ENCODE measurements at regions not wholly inside any gene's neighbourhood (a gene's known extent, or its start where the extent isn't known, plus 50 kb on each side); places are given as distances from the start of the nearest gene placed in this dataset.

DNA sequence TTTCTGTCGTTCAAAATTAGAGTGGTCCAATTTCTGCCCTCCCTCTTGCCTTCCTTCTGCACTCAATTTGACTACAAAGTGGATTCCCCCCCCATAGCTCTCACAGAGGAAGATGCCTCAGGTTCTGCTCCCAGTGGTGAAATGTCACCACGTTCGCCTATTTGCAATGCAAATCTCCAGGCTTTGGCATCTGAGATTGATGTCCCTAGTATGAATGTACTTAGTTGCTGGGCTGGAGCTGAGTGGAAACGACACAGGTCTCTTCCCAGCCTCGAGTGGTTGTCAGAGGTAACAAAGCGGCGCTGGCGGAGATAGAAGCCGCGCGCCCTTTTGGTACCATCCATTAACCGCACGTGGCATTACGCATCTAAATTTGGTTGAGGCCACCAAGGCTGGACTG, 860.1 kb downstream of the MCTP2 start:
- no peak overlapping the region for H3K4me3 ChIP-seq (ENCODE audit: low read depth, low read length)
- TF ChIP-seq CTCF (IDR thresholded peaks at IDR 0.05; ENCODE audit: low read depth, low read length) = no peak

DNA sequence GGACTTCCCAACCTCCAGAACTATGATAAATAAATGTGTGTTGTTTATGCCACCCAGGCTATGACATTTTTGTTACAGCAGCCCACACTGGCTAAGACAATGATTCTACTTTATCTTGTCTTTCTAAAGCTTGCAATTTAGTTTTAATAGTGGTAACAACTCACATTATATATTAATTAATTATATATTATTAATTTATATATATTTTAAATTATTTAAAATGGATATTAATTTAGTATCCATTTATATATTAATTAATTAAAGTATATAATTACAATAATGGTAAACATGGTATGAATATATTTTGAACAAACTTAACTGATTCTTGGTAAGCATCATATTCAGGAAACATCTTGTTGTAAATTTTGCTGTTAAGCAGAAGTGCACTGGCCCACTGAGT, 863.9 kb downstream of the MCTP2 start:
- TF ChIP-seq CTCF (IDR thresholded peaks at IDR 0.05; ENCODE audit: low read depth, low read length) = no peak
- H3K4me3 ChIP-seq (ENCODE audit: low read depth, low read length) = no peak overlapping the region

DNA sequence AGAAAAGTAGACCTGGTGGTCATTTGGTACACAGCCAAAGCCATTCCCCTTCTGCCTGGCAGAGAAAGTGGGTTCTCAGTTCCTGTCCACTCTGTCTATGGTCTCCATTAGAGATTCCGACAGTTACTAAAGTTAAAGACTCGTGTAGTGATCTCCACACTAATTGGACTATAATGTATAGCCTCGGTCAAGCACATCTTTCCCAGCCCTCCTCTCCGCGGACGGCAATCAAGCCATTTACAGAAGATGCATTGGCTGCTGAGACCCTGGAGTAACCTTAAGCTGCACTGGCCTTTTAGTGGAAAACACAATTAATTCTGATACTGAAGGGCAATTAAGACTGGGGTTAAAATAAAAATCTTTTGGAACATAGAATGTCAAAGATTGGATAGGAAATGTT, 865.3 kb downstream of the MCTP2 start:
- H3K4me3 ChIP-seq (ENCODE audit: low read depth, low read length) = no peak overlapping the region
- TF ChIP-seq CTCF (IDR thresholded peaks at IDR 0.05; ENCODE audit: low read depth, low read length) = no peak

GRCh38 chr15:95097361-95097760, 866.0 kb downstream of the MCTP2 start:
- H3K4me3 ChIP-seq (ENCODE audit: low read depth, low read length) = no peak overlapping the region
- no peak for TF ChIP-seq CTCF (IDR thresholded peaks at IDR 0.05; ENCODE audit: low read depth, low read length)

- H3K4me3 ChIP-seq (ENCODE audit: low read depth, low read length) = no peak overlapping the region
- TF ChIP-seq CTCF (IDR thresholded peaks at IDR 0.05; ENCODE audit: low read depth, low read length) = no peak
These were observed 873.9 kb downstream of the MCTP2 start for GRCh38 chr15:95105229-95105628.

GRCh38 chr15:95106801-95107200, 875.4 kb downstream of the MCTP2 start:
- no peak for TF ChIP-seq CTCF (IDR thresholded peaks at IDR 0.05; ENCODE audit: low read depth, low read length)
- no peak overlapping the region for H3K4me3 ChIP-seq (ENCODE audit: low read depth, low read length)

GRCh38 chr15:95108673-95109072, 877.3 kb downstream of the MCTP2 start:
- no peak for TF ChIP-seq CTCF (IDR thresholded peaks at IDR 0.05; ENCODE audit: low read depth, low read length)
- no peak overlapping the region for H3K4me3 ChIP-seq (ENCODE audit: low read depth, low read length)
